H1 (cell line): ENCODE measurements at regions not wholly inside any gene's neighbourhood (a gene's known extent, or its start where the extent isn't known, plus 50 kb on each side); places are given as distances from the start of the nearest gene placed in this dataset.

Experiments used
- EZH2 ChIP-seq: fragments of 200-600 bp; sonication (generic); IDR thresholded peaks from 2 replicates; pipeline ENCODE4 v1.7.1; 2012; ENCODE audit warnings: low read depth, mild to moderate bottlenecking, moderate library complexity, low read length, inconsistent platforms; ENCODE audit not compliant: severe bottlenecking

DNA sequence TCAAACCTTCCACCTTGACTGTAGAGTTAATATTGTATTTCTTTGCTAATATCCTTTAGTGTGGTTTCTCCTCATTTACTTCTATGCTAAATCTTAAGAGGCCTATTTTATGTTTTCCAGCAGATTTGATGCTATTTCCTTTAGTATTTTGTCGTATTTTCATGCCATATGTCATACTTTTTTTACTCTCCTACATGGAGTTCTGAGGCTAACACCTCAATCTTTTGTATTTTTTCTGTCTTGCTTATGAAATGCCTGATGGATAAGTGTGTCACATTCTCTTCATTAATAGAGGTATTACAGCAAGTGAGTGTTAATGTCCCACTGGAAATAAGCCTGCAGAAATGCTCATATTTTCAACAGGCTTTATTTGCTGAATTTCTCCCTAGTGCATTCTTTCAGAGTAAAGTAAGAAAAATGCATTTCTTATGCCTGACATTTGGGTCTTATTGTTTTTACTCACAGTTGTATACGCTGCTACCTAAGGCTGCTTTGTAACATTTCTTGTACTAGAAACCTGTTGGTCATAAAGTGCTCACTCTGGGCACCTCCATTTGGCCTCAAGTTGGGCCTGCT lies 63.2 kb downstream of the DIPK2A start (continued):
- no peak for TF ChIP-seq EZH2
